HG03045 (cell line): ENCODE measurements at regions not wholly inside any gene's neighbourhood (a gene's known extent, or its start where the extent isn't known, plus 50 kb on each side); places are given as distances from the start of the nearest gene placed in this dataset.

ENCODE experiments used
- ATAC-seq: cut with Tn5 transposase; IDR thresholded peaks from one replicate; pipeline ENCODE4 v1.9.1; 2021; ENCODE audit warnings: mild to moderate bottlenecking, moderate library complexity; ENCODE audit not compliant: unreplicated experiment

- no peak for ATAC-seq
Measured at GRCh38 chr2:139201516-139201915, 421.3 kb upstream of the NXPH2 start.

- ATAC-seq, result no peak
Measured at GRCh38 chr2:139196754-139197153, 416.6 kb upstream of the NXPH2 start.

- no peak for ATAC-seq
Measured at GRCh38 chr2:139194546-139194945, 414.4 kb upstream of the NXPH2 start.

GRCh38 chr2:139177041-139177440 is 396.9 kb upstream of the NXPH2 start:
- no peak for ATAC-seq

- no peak for ATAC-seq
Measured at GRCh38 chr2:139175510-139175909, 395.3 kb upstream of the NXPH2 start.

- ATAC-seq, result no peak
Measured at GRCh38 chr2:139170406-139170805, 390.2 kb upstream of the NXPH2 start.

GRCh38 chr2:139165601-139166000 is 385.4 kb upstream of the NXPH2 start:
- no peak for ATAC-seq

GRCh38 chr2:139165041-139165440 is 384.9 kb upstream of the NXPH2 start:
- no peak for ATAC-seq

- ATAC-seq, result no peak
Measured at GRCh38 chr2:139162957-139163356, 382.8 kb upstream of the NXPH2 start.

GRCh38 chr2:139162456-139162855 is 382.3 kb upstream of the NXPH2 start:
- no peak for ATAC-seq

- ATAC-seq, result no peak
Measured at GRCh38 chr2:139160836-139161235, 380.6 kb upstream of the NXPH2 start.

GRCh38 chr2:139159177-139159576 is 379.0 kb upstream of the NXPH2 start:
- no peak for ATAC-seq

- ATAC-seq, result no peak
Measured at GRCh38 chr2:139156730-139157129, 376.5 kb upstream of the NXPH2 start.

GRCh38 chr2:139155991-139156390 is 375.8 kb upstream of the NXPH2 start:
- no peak for ATAC-seq

GRCh38 chr2:139142252-139142880 is 362.2 kb upstream of the NXPH2 start:
- ATAC-seq, result no peak

- no peak for ATAC-seq
Measured at GRCh38 chr2:139124271-139124670, 344.1 kb upstream of the NXPH2 start.

GRCh38 chr2:139123795-139124194 is 343.6 kb upstream of the NXPH2 start:
- ATAC-seq, result no peak

GRCh38 chr2:139122711-139123158 is 342.5 kb upstream of the NXPH2 start:
- ATAC-seq, result no peak

- ATAC-seq, result no peak
Measured at GRCh38 chr2:139099721-139100120, 319.5 kb upstream of the NXPH2 start.

GRCh38 chr2:139098961-139099360 is 318.8 kb upstream of the NXPH2 start:
- ATAC-seq, result no peak

- ATAC-seq, result no peak
Measured at GRCh38 chr2:139083121-139083520, 302.9 kb upstream of the NXPH2 start.

GRCh38 chr2:139080244-139080643 is 300.1 kb upstream of the NXPH2 start:
- no peak for ATAC-seq

- ATAC-seq, result no peak
Measured at GRCh38 chr2:139079311-139079710, 299.1 kb upstream of the NXPH2 start.
